GOT3 (cell line): ENCODE measurements at regions not wholly inside any gene's neighbourhood (a gene's known extent, or its start where the extent isn't known, plus 50 kb on each side); places are given as distances from the start of the nearest gene placed in this dataset.
"Not testable (repeated sequence)": the region's sequence is repeated elsewhere in the genome, so short reads cannot be mapped to it uniquely, and the experiment has no call there.

ENCODE experiments used
- DNase-seq: peaks from one replicate; lab custom pipeline; 2025; ENCODE audit warnings: mixed read lengths; lab: John Stamatoyannopoulos, UW

- no peak for DNase-seq
These were observed 370.6 kb upstream of the IGFBP3 start for GRCh38 chr7:46291601-46292150.

GRCh38 chr7:46291050-46291438 lies 370.0 kb upstream of the IGFBP3 start:
- DNase-seq, result no peak

GRCh38 chr7:46290374-46291049 lies 369.4 kb upstream of the IGFBP3 start:
- no peak for DNase-seq

- DNase-seq, result no peak
These were observed 367.8 kb upstream of the IGFBP3 start for GRCh38 chr7:46288861-46289260.

- no peak for DNase-seq
These were observed 366.9 kb upstream of the IGFBP3 start for GRCh38 chr7:46288010-46288409.

- no peak for DNase-seq
These were observed 365.9 kb upstream of the IGFBP3 start for GRCh38 chr7:46286957-46287356.

GRCh38 chr7:46286356-46286755 lies 365.3 kb upstream of the IGFBP3 start:
- DNase-seq, result no peak

- no peak for DNase-seq
These were observed 364.8 kb upstream of the IGFBP3 start for GRCh38 chr7:46285878-46286277.

GRCh38 chr7:46283852-46284251 lies 362.8 kb upstream of the IGFBP3 start:
- DNase-seq, result no peak

GRCh38 chr7:46282155-46282554 lies 361.1 kb upstream of the IGFBP3 start:
- no peak for DNase-seq

- DNase-seq, result no peak
These were observed 360.0 kb upstream of the IGFBP3 start for GRCh38 chr7:46281071-46281470.

- DNase-seq, result no peak
These were observed 358.2 kb upstream of the IGFBP3 start for GRCh38 chr7:46279290-46279689.

- DNase-seq, result no peak
These were observed 343.6 kb upstream of the IGFBP3 start for GRCh38 chr7:46264646-46265045.

- not testable (repeated sequence) for DNase-seq
These were observed 340.6 kb upstream of the IGFBP3 start for GRCh38 chr7:46261638-46262037.

GRCh38 chr7:46259947-46260346 lies 338.9 kb upstream of the IGFBP3 start:
- DNase-seq, result no peak

- no peak for DNase-seq
These were observed 336.8 kb upstream of the IGFBP3 start for GRCh38 chr7:46257761-46258448.

GRCh38 chr7:46256870-46257661 lies 336.0 kb upstream of the IGFBP3 start:
- no peak for DNase-seq

GRCh38 chr7:46253520-46253919 lies 332.4 kb upstream of the IGFBP3 start:
- DNase-seq, result no peak

- DNase-seq, result no peak
These were observed 326.6 kb upstream of the IGFBP3 start for GRCh38 chr7:46247664-46248063.

- DNase-seq, result no peak
These were observed 324.6 kb upstream of the IGFBP3 start for GRCh38 chr7:46245586-46246111.

GRCh38 chr7:46244757-46245156 lies 323.7 kb upstream of the IGFBP3 start:
- DNase-seq, result no peak

GRCh38 chr7:46243406-46243805 lies 322.3 kb upstream of the IGFBP3 start:
- no peak for DNase-seq
